Kidney (tissue), 13 donors: ENCODE measurements at regions not wholly inside any gene's neighbourhood (a gene's known extent, or its start where the extent isn't known, plus 50 kb on each side); places are given as distances from the start of the nearest gene placed in this dataset.
"Not testable (repeated sequence)": the region's sequence is repeated elsewhere in the genome, so short reads cannot be mapped to it uniquely, and the experiment has no call there.

Source experiments
- DNase-seq, 5 donors: peaks; one replicate each; pipeline ENCODE4 v3.0.0-alpha.2; 2013 to 2020
- FAIRE-seq: peaks from 2 replicates; lab custom pipeline; 2012; peaks lifted over from hg19 to GRCh38; lab: Jason Lieb, UNC
- H3K27ac ChIP-seq, 2 donors: one replicate each; pipeline ENCODE4 v1.7.0; 2013; ENCODE audit warnings: low read depth in 2 of 2, low read length in 2 of 2, inconsistent platforms in 1 of 2
- H3K27me3 ChIP-seq: one replicate; pipeline ENCODE4 v1.7.1; 2013; ENCODE audit warnings: low read length, inconsistent platforms; ENCODE audit not compliant: control insufficient read depth, insufficient read depth
- H3K36me3 ChIP-seq, 3 donors: one replicate each; pipeline versions ENCODE4 v1.7.0 to v1.7.1; 2013; ENCODE audit warnings: low read length in 3 of 3, control low read depth in 1 of 3, inconsistent platforms in 1 of 3; ENCODE audit not compliant: insufficient read depth in 3 of 3, control insufficient read depth in 2 of 3
- H3K4me1 ChIP-seq, 3 donors: one replicate each; pipeline versions ENCODE4 v1.7.0 to v1.7.1; 2013; ENCODE audit warnings: low read length in 3 of 3, inconsistent platforms in 1 of 3, low read depth in 1 of 3; ENCODE audit not compliant: control insufficient read depth in 2 of 3, insufficient read depth in 2 of 3
- H3K4me3 ChIP-seq, 3 donors: one replicate each; pipeline versions ENCODE4 v1.7.0 to v1.8.1; 2013; ENCODE audit warnings: low read length in 3 of 3, control low read depth in 1 of 3, inconsistent platforms in 1 of 3
- H3K9ac ChIP-seq, 3 donors: one replicate each; pipeline versions ENCODE4 v1.7.0 to v1.7.1; 2013; ENCODE audit warnings: low read length in 3 of 3, control low read depth in 1 of 3, inconsistent platforms in 1 of 3
- H3K9me3 ChIP-seq, 3 donors: one replicate each; pipeline versions ENCODE4 v1.7.0 to v1.7.1; 2013; ENCODE audit warnings: low read length in 3 of 3, control low read depth in 1 of 3, inconsistent platforms in 1 of 3; ENCODE audit not compliant: control insufficient read depth in 2 of 3, insufficient read depth in 1 of 3
- CTCF ChIP-seq: IDR thresholded peaks from 3 replicates; pipeline ENCODE4 v1.5.1; 2012; ENCODE audit warnings: mild to moderate bottlenecking, moderate library complexity, borderline replicate concordance; ENCODE audit not compliant: insufficient read depth; ENCODE audit errors: extremely low read depth
- intact Hi-C: fragments of 100-400 bp; cut with DNase I; formaldehyde crosslinking; loops from one replicate; pipeline ENCODE4 v1.11.1; 2022
- donor health status: control.
- donor health status: control.
- donor health status: control.
- donor health status: control.
- donor health status: control.
- donor health status: DM: yes; HTN: yes; CAD: no.
- donor health status: Normal renal cell carcinoma (clear cell type).

- no peak for DNase-seq
- H3K4me1 ChIP-seq: no peaks in the 10 kb centered on the region
- no peak overlapping the region for H3K4me3 ChIP-seq
- H3K27me3 ChIP-seq: no peaks in the 10 kb centered on the region
- intact Hi-C loops: no loop called here
- H3K9ac ChIP-seq: no peak overlapping the region
- H3K9me3 ChIP-seq: no peaks in the 10 kb centered on the region
- no peak for FAIRE-seq
- H3K36me3 ChIP-seq: no peaks in the 10 kb centered on the region
- TF ChIP-seq CTCF: no peak
- H3K27ac ChIP-seq: no peak overlapping the region
These were observed 118.3 kb downstream of the AKR1D1 start for GRCh38 chr7:138194567-138194966.

- no peak for DNase-seq
- no peak overlapping the region for H3K9ac ChIP-seq
- FAIRE-seq: no peak
These were observed 118.9 kb downstream of the AKR1D1 start for GRCh38 chr7:138195151-138195571.

GRCh38 chr7:138196503-138196946 lies 120.3 kb downstream of the AKR1D1 start:
- H3K27ac ChIP-seq, H3K9me3 ChIP-seq, FAIRE-seq, DNase-seq, H3K4me3 ChIP-seq, intact Hi-C loops, H3K4me1 ChIP-seq, H3K36me3 ChIP-seq, H3K9ac ChIP-seq, H3K27me3 ChIP-seq: not testable (repeated sequence)

More at GRCh38 chr7:138195151-138195571, 118.9 kb downstream of the AKR1D1 start:
- no peaks in the 10 kb centered on the region for H3K4me1 ChIP-seq
- H3K9me3 ChIP-seq: no peaks in the 10 kb centered on the region
- H3K27me3 ChIP-seq: no peaks in the 10 kb centered on the region
- intact Hi-C loops: no loop called here
- no peak overlapping the region for H3K27ac ChIP-seq
- no peaks in the 10 kb centered on the region for H3K36me3 ChIP-seq
- TF ChIP-seq CTCF: no peak
- H3K4me3 ChIP-seq: no peak overlapping the region

- Histone ChIP-seq H3K27ac (no peak overlapping the region), H3K9ac (no peak overlapping the region), H3K4me3 (no peak overlapping the region), H3K27me3 (no peaks in the 10 kb centered on the region), H3K9me3 (no peaks in the 10 kb centered on the region), H3K4me1 (no peaks in the 10 kb centered on the region), H3K36me3 (no peaks in the 10 kb centered on the region)
- FAIRE-seq (no peak), DNase-seq (no peak)
- no peak for TF ChIP-seq CTCF
- intact Hi-C loops: no loop called here
These were observed 121.0 kb downstream of the AKR1D1 start for GRCh38 chr7:138196971-138197896.
